Activated CD8-positive, alpha-beta memory T cell treated with anti-CD3 and anti-CD28 coated beads for 24 hours (primary cell): ENCODE measurements at regions not wholly inside any gene's neighbourhood (a gene's known extent, or its start where the extent isn't known, plus 50 kb on each side); places are given as distances from the start of the nearest gene placed in this dataset.

Experiments used
- DNase-seq: peaks from one replicate; pipeline ENCODE4 v3.0.0-alpha.2; 2020

DNA sequence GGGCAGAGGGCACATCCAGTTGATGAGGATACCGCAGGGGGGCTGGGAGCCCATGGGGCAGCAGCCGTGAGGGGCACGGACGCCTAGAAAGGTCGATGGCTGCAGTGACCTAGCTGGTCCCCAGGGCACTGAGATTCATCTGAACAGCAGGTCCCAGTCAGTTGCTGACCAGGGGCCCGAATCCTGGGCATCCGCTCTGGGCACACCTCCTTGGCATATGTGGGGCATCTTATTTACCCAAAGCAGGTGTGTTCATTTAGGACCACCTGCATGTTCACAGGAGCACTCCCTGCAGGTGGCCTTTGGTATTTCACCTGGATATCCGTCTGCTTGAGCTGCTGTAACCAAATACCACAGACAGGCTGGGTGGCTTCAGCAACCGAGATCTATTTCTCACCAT, 72.0 kb upstream of the ODC1 start:
- no peak for DNase-seq

DNA sequence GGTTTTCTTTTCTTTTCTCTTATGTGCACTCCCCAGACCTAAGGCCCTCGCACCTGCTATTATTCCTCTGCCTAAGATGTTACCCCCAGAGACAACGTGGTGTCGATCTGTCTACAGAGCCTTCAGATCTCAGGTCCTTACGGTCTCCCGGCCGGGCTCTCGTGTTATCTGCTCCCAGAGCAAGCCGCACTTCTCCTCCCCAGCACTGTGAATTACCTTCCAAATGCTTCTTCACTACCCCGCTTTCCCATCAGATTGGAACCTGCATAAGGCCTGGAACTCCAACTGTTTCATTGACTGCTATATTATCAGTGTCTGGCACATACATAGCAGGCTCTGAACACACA, 71.2 kb upstream of the ODC1 start:
- no peak for DNase-seq

GRCh38 chr2:10518470-10519393, 70.6 kb upstream of the ODC1 start:
- DNase-seq: peak; percentile 35

GRCh38 chr2:10517351-10518043, 69.4 kb upstream of the ODC1 start:
- DNase-seq: no peak

- no peak for DNase-seq
Measured at GRCh38 chr2:10515887-10516286, 67.8 kb upstream of the ODC1 start.

DNA sequence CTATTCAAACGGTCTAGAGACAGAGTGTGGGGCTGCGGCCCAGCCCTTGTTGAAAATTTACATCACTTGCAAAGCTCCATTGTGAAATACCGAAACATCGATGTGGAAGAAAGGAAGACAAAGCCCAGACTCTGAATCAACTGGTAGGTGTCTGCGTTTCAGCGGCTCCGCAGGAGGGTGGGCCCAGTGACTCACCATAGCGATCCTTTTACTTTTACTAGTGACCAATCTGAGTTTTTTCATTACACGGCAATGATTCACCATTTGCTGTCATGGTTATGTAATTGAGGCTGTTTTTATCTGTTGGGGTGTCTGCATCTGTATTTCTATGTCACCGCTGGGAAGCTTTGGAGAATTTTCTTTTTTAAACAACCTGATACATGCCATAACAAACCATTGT, 66.6 kb upstream of the ODC1 start:
- DNase-seq: peak; percentile 19

GRCh38 chr2:10514273-10514672, 66.1 kb upstream of the ODC1 start:
- peak; percentile 11 for DNase-seq

GRCh38 chr2:10513201-10513600, 65.1 kb upstream of the ODC1 start:
- DNase-seq: peak; percentile 11

- no peak for DNase-seq
Measured at GRCh38 chr2:10508038-10508437, 59.9 kb upstream of the ODC1 start.

DNA sequence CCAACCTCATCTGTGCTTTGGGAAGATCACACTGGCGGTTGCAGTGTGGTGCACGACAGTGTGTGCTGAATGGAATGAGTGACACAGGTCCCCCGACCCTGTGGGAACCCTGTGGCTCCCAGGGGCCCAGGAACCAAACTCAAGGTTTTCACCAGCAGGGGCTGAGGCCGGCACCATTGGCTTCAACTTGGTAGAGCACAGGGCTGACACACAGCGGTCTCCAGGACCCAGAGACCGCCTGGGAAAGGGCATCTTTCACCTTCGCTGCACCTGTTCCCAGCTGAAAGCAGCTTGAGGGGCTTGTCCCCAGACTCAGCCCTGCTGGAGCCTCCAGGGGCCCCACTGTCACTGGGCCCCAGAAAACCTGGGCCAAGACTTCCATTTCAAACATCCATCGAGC, 59.0 kb upstream of the ODC1 start:
- peak; percentile 37 for DNase-seq

GRCh38 chr2:10504994-10505820, 57.1 kb upstream of the ODC1 start:
- DNase-seq: peak; percentile 47

- peak; percentile 33 for DNase-seq
Measured at GRCh38 chr2:10504370-10504993, 56.4 kb upstream of the ODC1 start.

GRCh38 chr2:10502803-10503107, 54.6 kb upstream of the ODC1 start:
- DNase-seq: no peak

- DNase-seq: peak; percentile 47
Measured at GRCh38 chr2:10501980-10502802, 54.1 kb upstream of the ODC1 start.

DNA sequence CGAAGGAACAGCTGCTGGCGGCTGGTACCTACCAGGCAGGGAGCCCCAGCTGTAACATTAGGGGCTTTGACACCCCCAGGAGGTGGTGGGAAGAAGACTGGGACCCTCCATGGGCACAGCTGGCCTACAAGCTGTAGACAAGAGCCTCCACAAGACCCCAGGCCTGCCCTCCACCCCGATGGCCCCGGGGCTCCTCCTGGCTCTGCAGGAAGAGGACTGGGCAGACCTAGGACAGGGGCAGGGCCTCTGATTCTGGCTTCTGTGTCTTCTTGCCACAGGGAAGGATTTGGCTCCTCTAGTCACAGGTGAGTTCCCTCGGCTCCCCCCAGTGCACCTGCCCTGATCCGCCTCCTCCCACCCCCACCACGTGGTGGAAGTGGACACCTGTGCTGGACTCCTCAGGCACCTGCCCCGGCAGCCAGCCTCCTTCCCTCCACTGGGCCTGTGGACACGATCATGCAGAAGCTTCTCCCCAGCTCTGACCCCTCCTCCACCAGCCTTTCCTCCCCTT, 53.4 kb upstream of the ODC1 start:
- peak; percentile 49 for DNase-seq

DNA sequence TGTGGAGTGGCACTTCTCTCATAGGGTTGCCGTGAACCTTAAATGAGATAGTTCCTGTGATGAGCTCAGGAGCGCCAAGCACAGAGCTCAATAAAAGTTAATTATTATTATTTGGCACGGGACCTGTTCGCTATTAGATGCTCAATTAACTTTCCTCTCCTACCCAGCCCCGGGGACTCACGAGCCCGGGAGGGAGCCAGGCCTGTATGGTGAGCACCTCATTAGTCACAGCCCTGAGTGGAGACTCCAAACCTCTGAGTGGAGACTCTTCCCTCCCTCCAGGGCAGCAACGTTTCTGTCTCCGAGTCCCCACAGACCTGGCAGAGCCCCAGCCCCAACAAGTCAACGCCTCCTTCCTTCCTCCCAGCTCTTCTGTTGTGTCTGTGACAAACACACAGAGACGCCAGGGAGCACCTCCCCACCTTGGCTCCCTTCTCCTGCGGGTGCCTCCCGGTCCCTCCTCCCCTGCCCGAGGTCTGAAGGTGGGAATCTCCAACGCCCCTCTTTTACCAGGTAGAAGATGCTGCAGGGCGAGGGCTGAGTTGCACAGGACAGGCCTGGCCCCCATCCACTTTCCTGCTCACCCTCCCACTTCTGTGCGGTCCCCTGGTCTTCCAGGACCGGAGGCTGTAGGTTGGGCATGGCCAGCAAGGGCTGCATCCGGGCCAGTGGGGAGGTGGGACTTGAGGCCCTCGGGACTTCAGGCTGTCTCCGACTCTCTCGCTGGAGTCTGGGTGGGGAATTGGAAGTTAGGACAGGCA, 52.7 kb upstream of the ODC1 start:
- DNase-seq: peak; percentile 51

GRCh38 chr2:10499911-10500521, 51.9 kb upstream of the ODC1 start:
- peak; percentile 53 for DNase-seq

GRCh38 chr2:10499275-10499907, 51.3 kb upstream of the ODC1 start:
- DNase-seq: peak; percentile 41

DNA sequence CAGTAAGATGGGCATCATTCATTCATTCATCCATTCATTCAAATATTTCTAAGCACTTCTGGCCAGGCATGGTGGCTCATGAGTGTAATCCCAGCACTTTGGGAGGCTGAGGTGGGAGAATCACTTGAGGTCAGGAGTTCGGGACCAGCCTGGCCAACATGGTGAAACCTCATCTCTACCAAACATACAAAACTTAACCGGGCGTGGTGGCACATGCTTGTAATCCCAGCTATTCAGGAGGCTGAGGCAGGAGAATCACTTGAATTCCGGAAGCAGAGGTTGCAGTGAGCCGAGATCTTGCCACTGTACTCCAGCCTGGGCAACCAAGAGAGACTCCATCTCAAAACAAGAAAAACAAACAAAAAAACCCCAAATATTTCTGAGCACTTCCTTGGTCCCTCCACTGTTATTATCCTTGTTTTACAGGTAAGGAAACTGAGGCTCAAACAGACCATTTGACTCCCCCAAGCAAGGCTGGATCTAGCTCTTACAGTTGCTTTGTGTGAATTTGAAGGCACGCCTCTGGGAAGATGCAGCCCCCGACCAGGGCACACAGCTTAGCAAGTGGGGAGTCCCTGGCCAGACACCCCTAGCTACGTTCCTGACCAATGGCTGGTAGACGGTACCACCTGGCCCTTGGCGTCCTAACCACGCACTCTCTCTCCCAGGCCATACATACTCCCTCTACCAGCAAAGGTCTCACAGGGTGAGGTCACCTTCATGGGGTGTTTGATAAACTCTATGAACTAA, 50.6 kb upstream of the ODC1 start:
- peak; percentile 48 for DNase-seq
